UCSD-AML1 (cell line): ENCODE measurements at regions not wholly inside any gene's neighbourhood (a gene's known extent, or its start where the extent isn't known, plus 50 kb on each side); places are given as distances from the start of the nearest gene placed in this dataset.
"Not testable (repeated sequence)": the region's sequence is repeated elsewhere in the genome, so short reads cannot be mapped to it uniquely, and the experiment has no call there.

Experiments used
- DNase-seq: peaks from one replicate; lab custom pipeline; 2025; ENCODE audit not compliant: unreplicated experiment; lab: John Stamatoyannopoulos, UW

DNA sequence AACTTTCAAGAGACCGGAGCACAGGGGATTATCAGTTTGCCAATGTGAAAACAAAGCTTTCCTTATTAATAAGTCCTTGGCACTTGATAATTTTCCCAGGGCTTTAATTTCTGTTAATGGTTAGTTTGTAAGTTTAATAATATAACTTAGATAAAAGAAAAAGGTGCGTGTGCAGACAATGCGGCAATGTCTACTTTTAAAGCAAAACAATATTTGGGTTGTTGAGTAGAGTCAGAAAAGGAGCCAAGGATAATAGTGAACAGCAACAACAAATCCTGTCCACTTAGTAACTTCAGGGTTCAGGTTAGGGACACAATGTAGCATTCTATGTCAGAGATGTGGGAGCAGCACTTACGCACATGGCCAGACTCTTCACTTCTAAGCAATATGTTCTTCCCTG is 469.6 kb upstream of the NFIA start:
- DNase-seq: no peak

DNA sequence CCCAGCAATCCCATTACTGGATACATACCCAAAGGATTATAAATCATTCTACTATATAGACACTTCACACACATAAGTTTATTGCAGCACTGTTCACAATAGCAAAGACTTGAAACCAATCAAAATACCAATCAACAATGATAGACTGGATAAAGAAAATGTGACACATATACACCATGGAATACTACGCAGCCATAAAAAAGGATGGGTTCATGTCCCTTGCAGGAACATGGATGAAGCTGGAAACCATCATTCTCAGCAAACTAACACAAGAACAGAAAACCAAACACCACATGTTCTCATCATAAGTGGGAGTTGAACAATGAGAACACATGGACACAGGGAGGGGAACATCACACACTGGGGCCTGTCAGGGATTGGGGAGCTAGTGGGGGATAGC is 475.4 kb upstream of the NFIA start:
- DNase-seq: not testable (repeated sequence)

DNA sequence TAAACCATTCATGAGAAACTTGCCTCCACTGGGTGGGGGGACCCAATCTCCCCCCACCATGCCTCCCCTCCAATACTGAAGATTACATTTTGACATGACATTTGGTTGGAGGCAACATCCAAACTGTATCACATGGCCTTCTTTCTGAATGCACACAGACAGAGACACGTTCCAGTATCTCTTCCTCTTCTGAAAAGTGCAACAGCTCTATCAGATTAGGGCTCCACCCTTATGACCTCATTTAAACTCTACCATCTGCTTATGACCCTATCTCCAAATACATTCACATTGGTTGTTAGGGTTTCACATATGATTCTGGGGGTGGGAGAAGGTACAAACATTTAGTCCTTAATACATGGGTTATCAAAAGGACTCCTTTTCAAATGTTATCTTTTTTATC is 481.8 kb upstream of the NFIA start:
- no peak for DNase-seq

DNA sequence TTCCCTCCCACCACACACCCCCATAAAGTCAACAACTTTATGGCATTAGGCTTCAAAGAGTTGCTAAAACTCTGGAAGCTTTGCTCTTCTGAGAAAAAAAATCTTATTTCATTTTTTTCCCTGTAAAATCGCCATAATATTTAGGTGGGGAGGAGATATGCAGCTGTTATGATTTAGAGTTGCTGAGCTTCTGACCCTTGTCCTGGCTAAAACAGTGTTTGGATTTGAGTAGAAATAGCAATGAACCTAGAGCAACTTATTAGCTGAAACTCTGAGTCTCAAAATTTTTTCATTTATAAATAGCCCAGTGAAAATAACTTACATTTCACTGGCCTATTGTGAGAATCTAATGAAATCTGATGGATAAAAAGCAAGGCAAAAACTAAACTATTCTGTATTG is 482.8 kb upstream of the NFIA start:
- no peak for DNase-seq

GRCh38 chr1:60598041-60598910 is 484.1 kb upstream of the NFIA start:
- no peak for DNase-seq

- no peak for DNase-seq
These were observed 485.3 kb upstream of the NFIA start for GRCh38 chr1:60596791-60597750.

GRCh38 chr1:60591583-60591982 is 490.8 kb upstream of the NFIA start:
- no peak for DNase-seq

- DNase-seq: no peak
These were observed 492.4 kb upstream of the NFIA start for GRCh38 chr1:60589916-60590315.

GRCh38 chr1:60589046-60589748 is 493.2 kb upstream of the NFIA start:
- DNase-seq: no peak

- DNase-seq: no peak
These were observed 498.0 kb upstream of the NFIA start for GRCh38 chr1:60584371-60584770.

DNA sequence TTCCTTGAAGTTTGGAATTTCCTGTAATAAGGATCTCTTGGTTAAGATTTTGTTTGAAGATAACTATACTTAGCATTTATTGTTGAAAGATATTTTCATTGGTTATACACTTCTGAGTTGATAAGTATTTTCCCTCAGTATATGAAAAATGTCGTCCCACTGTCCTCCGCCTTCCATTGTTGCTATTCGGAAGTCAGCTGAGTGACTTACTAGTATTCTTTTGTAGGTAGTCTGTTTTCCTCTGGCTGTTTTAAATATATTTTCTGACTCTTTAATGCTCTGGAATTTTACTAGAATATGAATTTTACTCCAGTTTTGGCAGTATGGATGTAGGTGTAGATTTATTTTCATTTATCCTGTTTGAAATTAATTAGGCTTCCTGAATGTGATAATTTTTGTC is 498.7 kb upstream of the NFIA start:
- DNase-seq: no peak

- no peak for DNase-seq
These were observed 500.7 kb upstream of the NFIA start for GRCh38 chr1:60581455-60582220.

- DNase-seq: no peak
These were observed 503.5 kb upstream of the C1orf87 start for GRCh38 chr1:60577029-60577428.

GRCh38 chr1:60575326-60575977 is 501.9 kb upstream of the C1orf87 start:
- no peak for DNase-seq

- no peak for DNase-seq
These were observed 500.3 kb upstream of the C1orf87 start for GRCh38 chr1:60573726-60574409.

DNA sequence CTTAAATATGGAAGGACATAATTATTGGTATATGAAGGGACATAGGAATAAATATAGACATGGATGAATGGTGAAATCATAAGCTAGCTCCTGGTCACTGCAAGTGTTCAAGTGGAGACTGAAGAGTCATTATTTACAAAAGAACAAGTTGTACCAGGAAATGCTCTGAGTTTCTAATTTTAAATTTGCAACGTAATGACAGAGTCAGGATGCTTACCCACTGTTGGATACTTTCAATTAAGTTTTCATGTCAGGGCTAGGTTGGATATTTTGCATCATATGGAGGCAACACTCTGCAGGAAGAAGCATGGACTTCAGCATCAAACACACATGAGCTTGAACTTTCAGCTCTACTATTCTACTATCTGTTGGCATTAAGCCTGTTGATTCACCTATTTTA is 499.6 kb upstream of the C1orf87 start:
- DNase-seq: no peak

GRCh38 chr1:60572378-60572777 is 498.8 kb upstream of the C1orf87 start:
- no peak for DNase-seq

GRCh38 chr1:60571811-60572210 is 498.2 kb upstream of the C1orf87 start:
- no peak for DNase-seq

DNA sequence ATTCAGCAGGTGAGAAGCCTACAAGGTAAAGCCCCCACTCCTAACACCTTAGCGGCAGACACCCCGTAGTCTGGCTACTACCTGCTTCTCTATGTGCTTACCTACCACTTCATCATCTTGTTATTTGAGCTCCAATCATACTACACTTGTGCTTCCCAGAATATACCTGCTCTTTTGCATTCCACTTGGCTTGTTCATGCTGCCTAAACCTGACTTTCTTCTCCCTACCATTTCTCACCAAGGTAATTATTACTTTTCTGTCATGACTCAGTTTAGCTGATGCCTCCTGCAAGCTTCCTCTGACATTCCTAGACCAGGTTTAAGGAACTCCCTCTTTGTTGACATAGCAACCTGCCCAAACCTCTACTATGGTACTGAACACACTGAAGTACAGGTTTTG is 495.6 kb upstream of the C1orf87 start:
- DNase-seq: no peak

DNA sequence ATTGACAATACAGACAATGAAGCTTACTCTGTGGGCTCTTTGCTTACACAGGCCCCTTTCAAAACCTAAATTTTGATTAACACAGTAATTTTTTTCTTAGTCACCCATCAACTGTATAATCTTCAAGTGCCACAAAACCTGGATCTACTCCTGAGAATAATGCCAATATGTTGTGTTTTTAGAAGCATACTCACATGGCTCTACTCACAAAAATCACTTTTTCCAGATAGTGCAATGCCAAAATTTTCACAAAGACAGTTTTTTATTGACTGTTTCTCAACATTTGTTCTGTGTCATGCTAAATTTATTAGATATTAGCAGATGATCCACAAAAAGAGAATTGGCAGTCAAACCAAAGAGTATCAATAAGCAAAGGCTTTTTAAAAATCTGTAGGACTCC is 493.7 kb upstream of the C1orf87 start:
- DNase-seq: no peak
